Activated CD8-positive, alpha-beta T cell treated with anti-CD3 and anti-CD28 coated beads for 36 hours (primary cell): ENCODE measurements at regions not wholly inside any gene's neighbourhood (a gene's known extent, or its start where the extent isn't known, plus 50 kb on each side); places are given as distances from the start of the nearest gene placed in this dataset.

Source experiments
- ATAC-seq: fragments of 200-7000 bp; cut with Tn5 transposase; one replicate; pipeline ENCODE4 v1.10.0; 2021; ENCODE audit warnings: mild to moderate bottlenecking, moderate library complexity
- CTCF ChIA-PET: fragments of 350-600 bp; sonication (Branson Sonifier 250); formaldehyde crosslinking; loops from one replicate; lab custom pipeline; 2021; ENCODE audit warnings: antibody characterized with exemption; lab: Charles Lee
- POLR2A ChIA-PET: fragments of 350-600 bp; sonication (Branson Sonifier 250); formaldehyde crosslinking; loops from one replicate; lab custom pipeline; 2021; ENCODE audit warnings: antibody characterized with exemption; lab: Charles Lee
- DNase-seq: peaks from one replicate; pipeline ENCODE4 v3.0.0-alpha.2; 2020
- H3K27ac Mint-ChIP-seq: one replicate; pipeline ENCODE4 v1.8.0; 2021; ENCODE audit warnings: mild to moderate bottlenecking, mixed read lengths
- H3K27me3 Mint-ChIP-seq: one replicate; pipeline ENCODE4 v1.8.0; 2021; ENCODE audit warnings: mixed read lengths
- H3K36me3 Mint-ChIP-seq: one replicate; pipeline ENCODE4 v1.8.0; 2021; ENCODE audit warnings: low read depth, mixed read lengths
- H3K4me1 Mint-ChIP-seq: one replicate; pipeline ENCODE4 v1.8.0; 2021; ENCODE audit warnings: low read depth, mixed read lengths
- H3K4me3 Mint-ChIP-seq: one replicate; pipeline ENCODE4 v1.8.0; 2021; ENCODE audit warnings: mild to moderate bottlenecking, moderate library complexity, mixed read lengths
- H3K9me3 Mint-ChIP-seq: one replicate; pipeline ENCODE4 v1.8.0; 2021; ENCODE audit warnings: mixed read lengths
- intact Hi-C: fragments of 100-400 bp; cut with micrococcal nuclease; formaldehyde crosslinking; loops from one replicate; pipeline ENCODE4 v1.10.0; 2022
- TF ChIP-seq, protein P1 (sequence below): fragments of 200-600 bp; IDR thresholded peaks from one replicate; pipeline ENCODE4 v1.8.0; 2022; ENCODE audit warnings: antibody characterized with exemption, mild to moderate bottlenecking

- Mint-ChIP-seq H3K4me1 (no peaks in the 10 kb centered on the region), H3K9me3 (peaks cover 9% of the 10 kb centered on the region), H3K27ac (no peak overlapping the region), H3K27me3 (peaks cover 1% of the 10 kb centered on the region), H3K36me3 (no peaks in the 10 kb centered on the region), H3K4me3 (no peak overlapping the region)
- TF ChIP-seq, protein P1, sequence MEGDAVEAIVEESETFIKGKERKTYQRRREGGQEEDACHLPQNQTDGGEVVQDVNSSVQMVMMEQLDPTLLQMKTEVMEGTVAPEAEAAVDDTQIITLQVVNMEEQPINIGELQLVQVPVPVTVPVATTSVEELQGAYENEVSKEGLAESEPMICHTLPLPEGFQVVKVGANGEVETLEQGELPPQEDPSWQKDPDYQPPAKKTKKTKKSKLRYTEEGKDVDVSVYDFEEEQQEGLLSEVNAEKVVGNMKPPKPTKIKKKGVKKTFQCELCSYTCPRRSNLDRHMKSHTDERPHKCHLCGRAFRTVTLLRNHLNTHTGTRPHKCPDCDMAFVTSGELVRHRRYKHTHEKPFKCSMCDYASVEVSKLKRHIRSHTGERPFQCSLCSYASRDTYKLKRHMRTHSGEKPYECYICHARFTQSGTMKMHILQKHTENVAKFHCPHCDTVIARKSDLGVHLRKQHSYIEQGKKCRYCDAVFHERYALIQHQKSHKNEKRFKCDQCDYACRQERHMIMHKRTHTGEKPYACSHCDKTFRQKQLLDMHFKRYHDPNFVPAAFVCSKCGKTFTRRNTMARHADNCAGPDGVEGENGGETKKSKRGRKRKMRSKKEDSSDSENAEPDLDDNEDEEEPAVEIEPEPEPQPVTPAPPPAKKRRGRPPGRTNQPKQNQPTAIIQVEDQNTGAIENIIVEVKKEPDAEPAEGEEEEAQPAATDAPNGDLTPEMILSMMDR: no peak
- DNase-seq (no peak), ATAC-seq (no peak)
- ChIA-PET POLR2A (no interaction called here), CTCF (no interaction called here)
- intact Hi-C loops: no loop called here
These were observed 83.5 kb upstream of the ZNF254 start for GRCh38 chr19:24003537-24003936.

- POLR2A ChIA-PET: no interaction called here
- H3K4me3 Mint-ChIP-seq: no peak overlapping the region
- ATAC-seq (no peak), DNase-seq (no peak)
- H3K4me1 Mint-ChIP-seq: no peaks in the 10 kb centered on the region
- CTCF ChIA-PET: no interaction called here
- H3K27ac Mint-ChIP-seq: no peak overlapping the region
- peaks cover 7% of the 10 kb centered on the region for H3K9me3 Mint-ChIP-seq
- peaks cover 1% of the 10 kb centered on the region for H3K27me3 Mint-ChIP-seq
- intact Hi-C loops: no loop called here
- H3K36me3 Mint-ChIP-seq: no peaks in the 10 kb centered on the region
- TF ChIP-seq, protein P1: no peak
These were observed 82.8 kb upstream of the ZNF254 start for GRCh38 chr19:24004166-24004565.

GRCh38 chr19:24029941-24030636 is 56.9 kb upstream of the ZNF254 start:
- ATAC-seq (no peak), DNase-seq (no peak)
- Mint-ChIP-seq H3K27ac (no peak overlapping the region), H3K9me3 (no peaks in the 10 kb centered on the region), H3K4me3 (no peak overlapping the region), H3K27me3 (no peaks in the 10 kb centered on the region), H3K4me1 (peaks cover 22% of the 10 kb centered on the region), H3K36me3 (peaks cover 4% of the 10 kb centered on the region)
- CTCF ChIA-PET: no interaction called here
- TF ChIP-seq, protein P1: no peak
- POLR2A ChIA-PET: no interaction called here
- intact Hi-C loops: no loop called here

- ChIA-PET CTCF (interaction anchor here (1.0 kb wide), 1 partner anchor 14 kb away, joined by 4 read pairs; no protein-coding TSS in a partner anchor), POLR2A (interaction anchor here (0.7 to 2.0 kb wide), 5 partner anchors 42 to 225 kb away, joined by 3 to 19 read pairs (median 3); partner anchors contain the start of genes ZNF254 and ZNF726)
- TF ChIP-seq, protein P1: no peak
- ATAC-seq: no peak
- intact Hi-C loops: no loop called here
- no peak for DNase-seq
- Mint-ChIP-seq H3K36me3 (peaks cover 20% of the 10 kb centered on the region), H3K4me3 (peak overlapping the region; percentile 99), H3K4me1 (peaks cover 38% of the 10 kb centered on the region), H3K27me3 (no peaks in the 10 kb centered on the region), H3K27ac (peak overlapping the region; percentile 98), H3K9me3 (no peaks in the 10 kb centered on the region)
These were observed 54.3 kb upstream of the ZNF254 start for GRCh38 chr19:24032651-24033050.

DNA sequence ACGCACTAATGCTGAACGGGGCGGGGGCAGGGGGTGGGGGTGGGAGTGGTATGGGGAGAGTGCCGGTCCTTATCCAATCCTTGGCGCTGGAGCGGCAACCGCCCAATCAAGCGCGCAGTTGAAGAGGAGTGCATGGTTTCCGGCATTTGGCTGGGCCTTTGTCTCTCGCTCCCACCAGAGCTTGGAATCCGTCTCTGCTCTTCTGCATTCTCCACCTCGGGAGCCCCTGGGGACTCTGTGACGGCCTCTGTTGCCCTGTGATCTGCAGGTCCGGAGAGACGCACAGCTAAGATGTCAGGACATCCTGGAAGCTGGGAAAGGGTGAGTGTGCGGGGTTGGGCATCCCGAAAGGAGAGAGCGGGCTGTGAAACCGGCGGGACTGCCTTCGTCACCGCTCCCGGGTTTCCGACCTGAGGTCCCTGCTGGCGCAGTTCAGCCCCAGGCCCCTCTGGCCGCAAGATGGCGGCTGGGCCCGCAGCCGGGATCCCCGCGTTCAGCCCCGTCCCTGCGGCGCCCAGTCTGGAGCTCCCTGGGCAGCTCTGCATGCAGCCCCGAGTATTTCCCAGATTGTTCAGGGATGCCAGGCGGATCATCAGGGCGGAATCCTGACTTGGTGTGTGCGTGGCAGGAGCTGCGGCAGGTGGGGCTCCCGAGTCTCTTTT is 53.6 kb upstream of the ZNF254 start:
- H3K36me3 Mint-ChIP-seq: peaks cover 20% of the 10 kb centered on the region
- DNase-seq (peak; percentile 90), ATAC-seq (peak; percentile 99)
- H3K9me3 Mint-ChIP-seq: no peaks in the 10 kb centered on the region
- TF ChIP-seq, protein P1: no peak
- intact Hi-C loops: no loop called here
- H3K4me3 Mint-ChIP-seq: peak overlapping the region; percentile 99
- ChIA-PET CTCF (interaction anchor here (0.6 to 1.2 kb wide), 3 partner anchors 13 to 27 kb away, joined by 3 to 4 read pairs (median 3); no protein-coding TSS in a partner anchor), POLR2A (interaction anchor here (0.6 to 2.0 kb wide), 6 partner anchors 15 to 266 kb away, joined by 3 to 19 read pairs (median 4); partner anchors contain the start of genes ZNF254 and ZNF726)
- H3K4me1 Mint-ChIP-seq: peaks cover 38% of the 10 kb centered on the region
- H3K27ac Mint-ChIP-seq: peak overlapping the region; percentile 98
- no peaks in the 10 kb centered on the region for H3K27me3 Mint-ChIP-seq
